ENCODE measurements at regions not wholly inside any gene's neighbourhood (a gene's known extent, or its start where the extent isn't known, plus 50 kb on each side); places are given as distances from the start of the nearest gene placed in this dataset.
"Not testable (repeated sequence)": the region's sequence is repeated elsewhere in the genome, so short reads cannot be mapped to it uniquely, and the experiment has no call there.

DNA sequence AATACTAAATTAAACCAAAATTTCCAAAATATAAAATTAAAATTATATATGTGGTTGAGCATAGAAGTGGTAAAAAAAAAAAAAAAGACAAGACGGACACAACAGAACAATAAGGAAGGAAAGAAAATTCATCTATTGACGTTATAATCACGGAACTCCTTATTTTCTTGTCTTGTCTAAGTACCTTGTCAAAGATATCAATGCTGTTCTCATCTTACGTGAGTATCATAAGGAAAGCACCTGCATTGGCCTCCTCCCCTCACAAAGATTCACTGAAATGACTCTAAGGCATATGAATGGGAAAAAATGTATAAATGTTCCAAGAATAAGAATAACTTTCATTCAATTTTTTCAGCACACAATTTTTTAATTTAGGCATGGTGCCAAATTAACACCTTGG is 135.4 kb downstream of the PPP1R3A start:
- DNase-seq (ENCODE audit: low spot score), result no peak

DNA sequence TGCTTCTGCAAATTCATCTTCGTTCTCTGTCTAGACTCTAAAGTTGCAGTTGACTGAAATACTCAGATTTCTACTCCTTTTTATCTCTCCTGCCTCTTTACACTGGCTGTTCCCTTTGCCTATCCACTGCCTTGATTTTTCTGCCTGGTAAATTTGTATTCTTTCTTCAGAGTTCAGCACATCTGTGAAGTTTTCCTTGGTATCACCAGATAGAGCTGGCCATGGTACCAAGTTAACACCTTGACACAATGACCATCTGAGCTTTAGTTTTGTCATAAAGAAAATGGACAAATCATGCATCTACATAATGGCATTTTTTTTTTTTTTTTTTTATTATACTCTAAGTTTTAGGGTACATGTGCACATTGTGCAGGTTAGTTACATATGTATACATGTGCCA is 143.0 kb downstream of the PPP1R3A start:
- DNase-seq (ENCODE audit: low spot score), result no peak

- no peak for DNase-seq (ENCODE audit: low spot score)
Observed at GRCh38 chr7:113775401-113775800, 143.4 kb downstream of the PPP1R3A start.

DNA sequence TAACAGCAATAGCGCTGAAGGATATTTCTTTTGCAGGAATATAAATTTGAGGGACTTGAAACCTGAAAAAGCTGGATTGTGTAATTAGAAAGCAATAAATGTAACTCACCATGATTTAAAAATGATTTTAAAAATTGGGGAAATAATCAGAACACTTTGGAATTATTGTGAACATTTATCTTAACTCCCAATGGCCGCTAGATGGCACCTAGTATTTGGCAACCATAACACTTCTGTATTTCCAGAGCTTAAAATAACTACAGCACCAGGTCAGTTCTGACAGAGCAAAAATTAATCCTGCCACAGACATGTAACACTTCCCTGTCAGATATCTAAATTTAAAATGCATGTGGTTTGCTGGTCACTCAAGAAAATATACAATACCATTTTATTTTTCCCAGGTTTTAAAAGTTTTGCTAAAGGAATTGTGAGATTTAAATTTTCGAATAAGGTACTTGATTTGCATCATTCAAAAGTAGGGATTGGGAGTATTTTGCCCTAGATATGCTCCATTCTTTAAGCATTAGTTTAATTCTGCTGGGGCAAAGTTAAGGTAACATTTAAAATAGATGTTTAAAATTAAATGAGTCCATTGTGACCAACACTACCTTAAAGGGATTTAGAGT is 144.5 kb downstream of the PPP1R3A start:
- DNase-seq (ENCODE audit: low spot score), result no peak

DNA sequence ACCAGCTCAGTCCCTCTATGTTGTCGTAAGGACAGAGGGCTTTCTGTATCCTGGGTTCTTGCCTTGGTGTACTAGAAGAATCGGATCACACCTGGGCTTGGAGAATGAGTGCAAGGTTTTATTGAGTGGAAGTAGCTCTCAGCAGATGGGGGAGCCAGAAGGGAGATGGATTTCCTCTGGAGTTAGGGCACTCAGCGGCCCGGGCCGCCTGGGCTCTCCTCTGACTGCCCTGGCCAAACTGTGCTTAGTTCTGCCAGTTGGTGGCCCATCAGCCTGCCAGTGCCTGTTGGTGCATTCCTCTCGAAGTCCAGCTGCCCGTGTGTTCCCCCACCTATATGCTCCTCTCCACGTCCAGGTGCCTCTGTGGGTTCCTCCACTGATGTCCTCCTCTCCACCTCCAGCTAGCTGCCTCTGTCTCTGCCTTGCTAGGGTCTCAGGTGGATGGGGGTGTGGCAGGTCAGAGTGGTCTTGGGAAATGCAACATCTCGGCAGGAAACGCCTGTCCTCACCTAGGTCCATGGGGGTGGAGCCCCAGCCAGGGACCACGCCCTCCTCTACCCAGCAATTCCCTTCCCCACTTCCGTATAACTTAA is 148.6 kb downstream of the PPP1R3A start:
- no peak for DNase-seq (ENCODE audit: low spot score)

- DNase-seq (ENCODE audit: low spot score), result no peak
Observed at GRCh38 chr7:113768387-113768786, 150.4 kb downstream of the PPP1R3A start.

- DNase-seq (ENCODE audit: low spot score), result no peak
Observed at GRCh38 chr7:113764401-113765035, 154.3 kb downstream of the PPP1R3A start.

GRCh38 chr7:113763226-113763625 is 155.6 kb downstream of the PPP1R3A start:
- DNase-seq (ENCODE audit: low spot score), result no peak

DNA sequence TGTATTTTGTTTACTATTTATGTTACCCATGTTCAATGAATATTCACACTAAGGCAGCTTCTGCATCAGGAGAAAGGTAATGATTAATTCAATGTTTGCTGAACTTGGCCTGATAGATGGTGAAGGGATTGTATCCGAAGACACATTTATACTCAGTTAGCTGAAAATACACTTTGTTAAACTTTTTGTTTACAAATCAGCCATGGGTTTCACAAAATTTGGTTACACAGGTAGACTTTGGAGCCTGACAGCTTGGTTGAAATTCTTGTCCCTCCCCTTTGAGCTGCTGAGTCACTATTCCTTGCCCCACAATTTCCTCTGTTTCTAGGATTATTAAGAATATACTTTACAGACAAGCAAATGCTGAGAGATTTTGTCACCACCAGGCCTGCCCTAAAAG is 162.6 kb downstream of the PPP1R3A start:
- no peak for DNase-seq (ENCODE audit: low spot score)

- no peak for DNase-seq (ENCODE audit: low spot score)
Observed at GRCh38 chr7:113752689-113753088, 166.1 kb downstream of the PPP1R3A start.

DNA sequence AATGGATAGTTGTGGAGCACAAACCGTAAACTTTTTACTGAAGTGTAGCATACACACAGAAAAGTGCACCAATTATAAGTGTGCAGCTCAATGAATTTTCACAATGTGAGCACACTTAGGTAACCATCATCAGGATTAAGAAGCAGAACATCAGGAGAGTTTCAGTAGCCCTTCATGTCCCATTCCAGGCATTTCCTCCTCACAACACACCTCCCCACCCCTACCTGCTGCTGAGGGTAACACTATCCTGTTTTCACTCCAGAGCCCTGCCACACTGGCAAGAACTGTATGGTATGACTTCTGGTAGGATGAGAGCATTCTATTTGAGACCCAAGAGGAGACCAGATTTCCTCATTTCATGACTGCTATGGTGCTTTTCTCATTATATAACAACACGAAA is 166.5 kb downstream of the PPP1R3A start:
- DNase-seq (ENCODE audit: low spot score), result no peak

GRCh38 chr7:113751547-113751946 is 167.3 kb downstream of the PPP1R3A start:
- DNase-seq (ENCODE audit: low spot score), result no peak

GRCh38 chr7:113748385-113748784 is 170.4 kb downstream of the PPP1R3A start:
- DNase-seq (ENCODE audit: low spot score), result not testable (repeated sequence)

DNA sequence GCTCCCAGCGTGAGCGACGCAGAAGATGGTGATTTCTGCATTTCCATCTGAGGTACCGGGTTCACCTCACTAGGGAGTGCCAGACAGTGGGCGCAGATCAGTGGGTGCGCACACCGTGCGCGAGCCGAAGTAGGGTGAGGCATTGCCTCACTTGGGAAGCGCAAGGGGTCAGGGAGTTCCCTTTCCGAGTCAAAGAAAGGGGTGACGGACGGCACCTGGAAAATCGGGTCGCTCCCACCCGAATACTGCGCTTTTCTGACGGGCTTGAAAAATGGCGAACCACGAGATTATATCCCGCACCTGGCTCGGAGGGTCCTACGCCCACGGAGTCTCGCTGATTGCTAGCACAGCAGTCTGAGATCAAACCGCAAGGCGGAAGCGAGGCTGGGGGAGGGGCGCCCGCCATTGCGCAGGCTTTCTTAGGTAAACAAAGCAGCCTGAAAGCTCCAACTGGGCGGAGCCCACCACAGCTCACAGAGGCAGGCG is 175.8 kb downstream of the PPP1R3A start:
- not testable (repeated sequence) for DNase-seq (ENCODE audit: low spot score)

DNA sequence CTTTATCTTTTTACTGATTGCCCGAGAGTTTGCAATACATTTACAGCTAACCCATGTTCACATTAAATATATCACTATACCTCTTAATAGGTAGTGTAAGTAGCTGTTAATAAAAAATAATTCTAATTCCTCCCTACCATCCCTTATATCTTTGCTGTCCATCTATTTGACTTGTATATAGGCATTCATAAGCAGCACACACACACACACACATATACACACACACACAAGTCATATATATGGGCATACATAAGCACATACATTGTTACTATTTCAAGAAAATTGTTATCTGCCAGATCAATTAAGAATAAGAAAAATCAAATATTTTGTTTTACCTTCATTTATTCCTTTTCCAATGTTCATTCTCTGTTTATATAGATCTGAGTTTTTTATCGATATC is 176.4 kb downstream of the PPP1R3A start:
- DNase-seq (ENCODE audit: low spot score), result no peak

DNA sequence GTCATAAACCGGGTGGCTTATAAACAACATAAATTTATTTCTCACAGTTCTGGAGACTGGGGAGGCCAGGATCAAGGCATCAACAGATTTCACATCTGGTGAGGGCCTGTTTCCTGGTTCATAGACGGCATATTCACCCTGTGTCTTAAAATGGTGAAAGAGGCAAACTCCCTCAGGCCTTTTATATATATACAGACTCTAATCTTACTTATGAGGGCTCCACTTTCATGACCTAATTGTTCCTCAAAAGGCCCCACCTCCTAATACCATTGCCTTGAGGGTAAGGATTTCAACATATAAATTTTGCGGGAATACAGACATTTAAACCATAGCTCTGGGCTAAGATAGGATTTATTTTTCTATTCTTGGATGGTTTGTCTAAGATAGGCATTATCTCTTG is 187.2 kb downstream of the PPP1R3A start:
- DNase-seq (ENCODE audit: low spot score), result no peak

- DNase-seq (ENCODE audit: low spot score), result no peak
Observed at GRCh38 chr7:113730309-113730955, 188.4 kb downstream of the PPP1R3A start.

DNA sequence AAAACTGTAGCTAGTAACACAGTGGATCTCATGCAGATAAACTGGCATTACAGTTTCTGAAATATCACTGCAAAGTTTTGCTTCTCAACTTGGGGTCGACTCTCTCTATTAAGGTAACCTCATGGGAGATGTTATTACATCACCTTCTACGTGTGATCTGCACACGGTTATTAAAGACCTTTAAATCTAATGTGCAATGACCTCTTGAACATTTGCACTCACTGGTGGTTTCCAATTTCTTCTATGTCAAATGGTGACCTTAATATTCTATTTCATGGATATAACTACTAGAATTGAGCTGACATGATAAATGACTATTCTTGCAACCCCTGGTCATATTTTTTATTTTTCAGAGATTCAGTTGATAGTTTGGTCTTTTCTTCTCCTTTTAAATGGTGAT is 191.3 kb downstream of the PPP1R3A start:
- no peak for DNase-seq (ENCODE audit: low spot score)

- DNase-seq (ENCODE audit: low spot score), result no peak
Observed at GRCh38 chr7:113722006-113722405, 196.8 kb downstream of the PPP1R3A start.

DNA sequence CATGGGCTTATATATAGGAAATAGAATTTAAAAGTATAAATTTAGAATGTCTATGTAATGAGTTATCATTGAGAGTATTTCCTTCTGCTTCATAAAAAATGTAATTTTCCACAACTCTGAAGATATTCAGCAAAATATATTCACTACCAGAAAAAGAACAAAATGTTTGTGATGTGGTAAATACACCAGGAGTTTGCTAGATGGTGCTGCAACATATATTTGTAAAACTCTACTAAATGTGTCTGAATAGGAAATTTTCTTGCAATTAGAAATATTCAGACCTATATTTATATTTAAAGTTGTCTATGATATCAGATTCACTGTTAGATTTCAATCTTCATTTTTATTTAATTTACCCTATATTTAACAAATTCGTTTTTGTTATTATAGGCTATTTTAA is 201.1 kb downstream of the PPP1R3A start:
- no peak for DNase-seq (ENCODE audit: low spot score)

GRCh38 chr7:113715981-113716856 is 202.6 kb downstream of the PPP1R3A start:
- DNase-seq (ENCODE audit: low spot score), result no peak

DNA sequence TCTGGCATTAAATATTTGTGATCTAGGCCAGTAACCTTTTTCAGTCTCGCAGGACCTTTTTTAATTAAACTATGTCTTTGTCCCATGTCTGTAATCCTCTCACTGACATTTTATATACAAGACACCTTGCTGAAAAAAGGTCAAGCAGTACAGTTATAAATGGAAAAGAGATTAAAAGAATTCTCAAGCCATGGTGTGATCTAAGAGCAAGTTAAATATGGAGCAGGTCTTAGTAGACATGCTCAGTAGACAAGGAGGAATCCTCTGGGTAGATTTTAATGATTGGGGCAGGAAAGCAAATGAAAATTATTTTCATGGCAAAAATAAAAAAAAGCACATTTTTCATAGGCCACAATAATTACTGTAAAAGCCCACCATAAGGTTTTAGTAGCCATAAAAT is 203.5 kb downstream of the PPP1R3A start:
- no peak for DNase-seq (ENCODE audit: low spot score)

All from hematopoietic multipotent progenitor cell treated with erythropoietin and hydrocortisone succinate and interleukin-3 and kit ligand, for 17 days (in vitro differentiated cells).